NOMO-1 treated with dmso at 0.1 percent for 144 hours (cell line): ENCODE measurements at regions not wholly inside any gene's neighbourhood (a gene's known extent, or its start where the extent isn't known, plus 50 kb on each side); places are given as distances from the start of the nearest gene placed in this dataset.

Experiments used
- DNase-seq: peaks from one replicate; lab custom pipeline; 2025; ENCODE audit not compliant: unreplicated experiment; lab: John Stamatoyannopoulos, UW

GRCh38 chr17:77869041-77869599, 89.4 kb upstream of the TNRC6C start:
- no peak for DNase-seq

GRCh38 chr17:77869665-77870132, 88.8 kb upstream of the TNRC6C start:
- peak; percentile 80 for DNase-seq

- no peak for DNase-seq
Measured at GRCh38 chr17:77872199-77872598, 86.3 kb upstream of the TNRC6C start.

- DNase-seq: no peak
Measured at GRCh38 chr17:77872714-77873499, 85.6 kb upstream of the TNRC6C start.

- no peak for DNase-seq
Measured at GRCh38 chr17:77873500-77874302, 84.8 kb upstream of the TNRC6C start.

GRCh38 chr17:77874303-77875050, 84.0 kb upstream of the TNRC6C start:
- DNase-seq: no peak

GRCh38 chr17:77875051-77875780, 83.3 kb upstream of the TNRC6C start:
- no peak for DNase-seq

GRCh38 chr17:77875881-77876509, 82.5 kb upstream of the TNRC6C start:
- DNase-seq: peak; percentile 63

GRCh38 chr17:77877036-77877435, 81.5 kb upstream of the TNRC6C start:
- peak; percentile 47 for DNase-seq

- DNase-seq: no peak
Measured at GRCh38 chr17:77877646-77878355, 80.7 kb upstream of the TNRC6C start.

- DNase-seq: no peak
Measured at GRCh38 chr17:77879226-77879895, 79.1 kb upstream of the TNRC6C start.

- DNase-seq: no peak
Measured at GRCh38 chr17:77879896-77880280, 78.6 kb upstream of the TNRC6C start.

GRCh38 chr17:77880711-77881450, 77.6 kb upstream of the TNRC6C start:
- DNase-seq: no peak

- DNase-seq: peak; percentile 91
Measured at GRCh38 chr17:77881545-77881944, 77.0 kb upstream of the TNRC6C start.

- DNase-seq: no peak
Measured at GRCh38 chr17:77882040-77882439, 76.5 kb upstream of the TNRC6C start.

GRCh38 chr17:77882481-77883212, 75.9 kb upstream of the TNRC6C start:
- no peak for DNase-seq

- no peak for DNase-seq
Measured at GRCh38 chr17:77883213-77883650, 75.3 kb upstream of the TNRC6C start.
